ENCODE measurements at regions not wholly inside any gene's neighbourhood (a gene's known extent, or its start where the extent isn't known, plus 50 kb on each side); places are given as distances from the start of the nearest gene placed in this dataset.
"Not testable (repeated sequence)": the region's sequence is repeated elsewhere in the genome, so short reads cannot be mapped to it uniquely, and the experiment has no call there.

GRCh38 chr2:111355823-111356511 lies 235.3 kb downstream of the BCL2L11 start:
- WGBS (ENCODE audit: low lambda C conversion rate) = 81% methylated on average over 6 of the region's 11 CpGs
- H3K27me3 ChIP-seq (ENCODE audit: insufficient read depth); CTCF ChIA-PET; DNase-seq; H3F3A ChIP-seq (replicated peaks; ENCODE audit: insufficient read depth); H3K9me3 ChIP-seq; POLR2A ChIA-PET; H4K20me1 ChIP-seq (ENCODE audit: insufficient read depth); H3K4me3 ChIP-seq (ENCODE audit: low read depth in 2 of 2, low read length in 1 of 2); H3K36me3 ChIP-seq (replicated peaks in 1 of 2; ENCODE audit: control insufficient read depth in 1 of 2, insufficient read depth in 2 of 2, low read length in 1 of 2); H2AFZ ChIP-seq (ENCODE audit: low read depth); H3K9ac ChIP-seq; H3K9me2 ChIP-seq: not testable (repeated sequence)
- peak overlapping the region; percentile 60; the same call in 1 of the 2 replicates for H3K4me2 ChIP-seq
- peak overlapping the region in 1 of 2 experiments; percentile 94; a peak in 2 of 4 replicates for H3K27ac ChIP-seq (ENCODE audit: low read depth in 2 of 2, low read length in 1 of 2)
- H3K79me2 ChIP-seq (ENCODE audit: insufficient read depth) = peaks cover 12% of the 10 kb centered on the region; the same call in 1 of the 2 replicates
- peaks cover 0 to 11% of the 10 kb centered on the region in 2 experiments; a peak in 1 of 4 replicates for H3K4me1 ChIP-seq (ENCODE audit: control insufficient read depth in 1 of 2, insufficient read depth in 2 of 2, low read depth in 1 of 2, low read length in 1 of 2)

GRCh38 chr2:111356512-111357031 lies 235.9 kb downstream of the BCL2L11 start:
- H3K36me3 ChIP-seq (replicated peaks in 1 of 2; ENCODE audit: control insufficient read depth in 1 of 2, insufficient read depth in 2 of 2, low read length in 1 of 2); H3K9me3 ChIP-seq; H4K20me1 ChIP-seq (ENCODE audit: insufficient read depth); DNase-seq; CTCF ChIA-PET; H3K9ac ChIP-seq; H3K9me2 ChIP-seq; H3K4me3 ChIP-seq (ENCODE audit: low read depth in 2 of 2, low read length in 1 of 2); POLR2A ChIA-PET; H3F3A ChIP-seq (replicated peaks; ENCODE audit: insufficient read depth); H2AFZ ChIP-seq (ENCODE audit: low read depth); H3K27me3 ChIP-seq (ENCODE audit: insufficient read depth): not testable (repeated sequence)
- H3K27ac ChIP-seq (ENCODE audit: low read depth in 2 of 2, low read length in 1 of 2) = peak overlapping the region; percentile 59 to 97; a peak in 2 of 4 replicates
- TF ChIP-seq NFIC (IDR thresholded peaks at IDR 0.05; ENCODE audit: borderline replicate concordance) (peak; percentile 60), TCF12 (IDR thresholded peaks at IDR 0.05) (0 out of 2 replicates have a peak, but pooled peaks have one; percentile 3)
- H3K4me1 ChIP-seq (ENCODE audit: control insufficient read depth in 1 of 2, insufficient read depth in 2 of 2, low read depth in 1 of 2, low read length in 1 of 2) = peaks cover 0 to 11% of the 10 kb centered on the region in 2 experiments; a peak in 1 of 4 replicates
- H3K79me2 ChIP-seq (ENCODE audit: insufficient read depth) = peaks cover 12% of the 10 kb centered on the region; the same call in 1 of the 2 replicates
- WGBS (ENCODE audit: low lambda C conversion rate) = no CpG with 5 or more reads among the region's 6 CpGs
- peak overlapping the region; percentile 60; the same call in 1 of the 2 replicates for H3K4me2 ChIP-seq

- H3K4me2 ChIP-seq; POLR2A ChIA-PET; H3K27me3 ChIP-seq (ENCODE audit: insufficient read depth); H3K79me2 ChIP-seq (ENCODE audit: insufficient read depth); CTCF ChIA-PET; H2AFZ ChIP-seq (ENCODE audit: low read depth); H3F3A ChIP-seq (replicated peaks; ENCODE audit: insufficient read depth); H3K36me3 ChIP-seq (replicated peaks in 1 of 2; ENCODE audit: control insufficient read depth in 1 of 2, insufficient read depth in 2 of 2, low read length in 1 of 2); H3K9ac ChIP-seq; H3K27ac ChIP-seq (ENCODE audit: low read depth in 2 of 2, low read length in 1 of 2); H3K9me2 ChIP-seq; H4K20me1 ChIP-seq (ENCODE audit: insufficient read depth); H3K9me3 ChIP-seq; H3K4me1 ChIP-seq (ENCODE audit: control insufficient read depth in 1 of 2, insufficient read depth in 2 of 2, low read depth in 1 of 2, low read length in 1 of 2); H3K4me3 ChIP-seq (ENCODE audit: low read depth in 2 of 2, low read length in 1 of 2); DNase-seq: not testable (repeated sequence)
- 77% methylated on average over 9 of the region's 37 CpGs for WGBS (ENCODE audit: low lambda C conversion rate)
These were observed 245.4 kb downstream of the BCL2L11 start for GRCh38 chr2:111365986-111366640.

- H3K4me2 ChIP-seq; H3K9me3 ChIP-seq; H3K27me3 ChIP-seq (ENCODE audit: insufficient read depth); H3K9me2 ChIP-seq; H3K79me2 ChIP-seq (ENCODE audit: insufficient read depth); CTCF ChIA-PET; H3K4me3 ChIP-seq (ENCODE audit: low read depth in 2 of 2, low read length in 1 of 2); H3K36me3 ChIP-seq (replicated peaks in 1 of 2; ENCODE audit: control insufficient read depth in 1 of 2, insufficient read depth in 2 of 2, low read length in 1 of 2); DNase-seq; POLR2A ChIA-PET; H3K27ac ChIP-seq (ENCODE audit: low read depth in 2 of 2, low read length in 1 of 2); H3F3A ChIP-seq (replicated peaks; ENCODE audit: insufficient read depth); H3K4me1 ChIP-seq (ENCODE audit: control insufficient read depth in 1 of 2, insufficient read depth in 2 of 2, low read depth in 1 of 2, low read length in 1 of 2); H3K9ac ChIP-seq; H2AFZ ChIP-seq (ENCODE audit: low read depth); H4K20me1 ChIP-seq (ENCODE audit: insufficient read depth): not testable (repeated sequence)
- 20% methylated on average over 1 of the region's 14 CpGs for WGBS (ENCODE audit: low lambda C conversion rate)
These were observed 245.9 kb downstream of the BCL2L11 start for GRCh38 chr2:111366641-111367029.

- H3K4me2 ChIP-seq; H3K27ac ChIP-seq (ENCODE audit: low read depth in 2 of 2, low read length in 1 of 2); H3K79me2 ChIP-seq (ENCODE audit: insufficient read depth); POLR2A ChIA-PET; H2AFZ ChIP-seq (ENCODE audit: low read depth); H3K4me3 ChIP-seq (ENCODE audit: low read depth in 2 of 2, low read length in 1 of 2); H3K9me3 ChIP-seq; H3K9ac ChIP-seq; H3K9me2 ChIP-seq; H3K36me3 ChIP-seq (replicated peaks in 1 of 2; ENCODE audit: control insufficient read depth in 1 of 2, insufficient read depth in 2 of 2, low read length in 1 of 2); H3F3A ChIP-seq (replicated peaks; ENCODE audit: insufficient read depth); H3K27me3 ChIP-seq (ENCODE audit: insufficient read depth); H3K4me1 ChIP-seq (ENCODE audit: control insufficient read depth in 1 of 2, insufficient read depth in 2 of 2, low read depth in 1 of 2, low read length in 1 of 2); CTCF ChIA-PET; DNase-seq; H4K20me1 ChIP-seq (ENCODE audit: insufficient read depth): not testable (repeated sequence)
- whole genome bisulfite sequencing (ENCODE audit: low lambda C conversion rate) = 87% methylated on average over 3 of the region's 3 CpGs
These were observed 246.4 kb downstream of the BCL2L11 start for GRCh38 chr2:111367080-111367479.

- H3K4me3 ChIP-seq (ENCODE audit: low read depth in 2 of 2, low read length in 1 of 2); H3K4me2 ChIP-seq; H3K27ac ChIP-seq (ENCODE audit: low read depth in 2 of 2, low read length in 1 of 2); H2AFZ ChIP-seq (ENCODE audit: low read depth); H3K9me2 ChIP-seq; H3K9ac ChIP-seq; H3K9me3 ChIP-seq; CTCF ChIA-PET; H3K27me3 ChIP-seq (ENCODE audit: insufficient read depth); H3K36me3 ChIP-seq (replicated peaks in 1 of 2; ENCODE audit: control insufficient read depth in 1 of 2, insufficient read depth in 2 of 2, low read length in 1 of 2); H3F3A ChIP-seq (replicated peaks; ENCODE audit: insufficient read depth); POLR2A ChIA-PET; DNase-seq; H3K79me2 ChIP-seq (ENCODE audit: insufficient read depth); H3K4me1 ChIP-seq (ENCODE audit: control insufficient read depth in 1 of 2, insufficient read depth in 2 of 2, low read depth in 1 of 2, low read length in 1 of 2); H4K20me1 ChIP-seq (ENCODE audit: insufficient read depth): not testable (repeated sequence)
- WGBS (ENCODE audit: low lambda C conversion rate) = 17% methylated on average over 1 of the region's 1 CpG
These were observed 247.2 kb downstream of the BCL2L11 start for GRCh38 chr2:111367871-111368270.
